22Rv1 (cell line): ENCODE measurements at regions not wholly inside any gene's neighbourhood (a gene's known extent, or its start where the extent isn't known, plus 50 kb on each side); places are given as distances from the start of the nearest gene placed in this dataset.

Experiments
- H3K27ac ChIP-seq: fragments of 450-650 bp; 2 replicates; pipeline ENCODE4 v1.5.1; 2017
- CTCF ChIP-seq: fragments of 450-650 bp; IDR thresholded peaks from 2 replicates; pipeline ENCODE4 v1.5.1; 2017; ENCODE audit warnings: mild to moderate bottlenecking
- ZFX ChIP-seq: fragments of 450-650 bp; IDR thresholded peaks from 2 replicates; pipeline ENCODE4 v1.6.1; 2017; ENCODE audit warnings: antibody characterized with exemption, borderline replicate concordance

GRCh38 chr6:168877821-168878282 lies 375.8 kb downstream of the THBS2 start:
- no peak for TF ChIP-seq ZFX
- TF ChIP-seq CTCF: no peak
- no peak overlapping the region for H3K27ac ChIP-seq

GRCh38 chr6:168876956-168877355 lies 376.7 kb downstream of the THBS2 start:
- TF ChIP-seq CTCF: no peak
- no peak for TF ChIP-seq ZFX
- no peak overlapping the region for H3K27ac ChIP-seq

GRCh38 chr6:168875811-168876576 lies 377.7 kb downstream of the THBS2 start:
- TF ChIP-seq ZFX (no peak), CTCF (no peak)
- H3K27ac ChIP-seq: no peak overlapping the region

GRCh38 chr6:168874637-168875036 lies 379.0 kb downstream of the THBS2 start:
- TF ChIP-seq CTCF (no peak), ZFX (no peak)

GRCh38 chr6:168873278-168874190 lies 380.1 kb downstream of the THBS2 start:
- no peak overlapping the region for H3K27ac ChIP-seq
- no peak for TF ChIP-seq CTCF
- no peak for TF ChIP-seq ZFX

More at GRCh38 chr6:168874637-168875036, 379.0 kb downstream of the THBS2 start:
- no peak overlapping the region for H3K27ac ChIP-seq

GRCh38 chr6:168871642-168872315 lies 381.9 kb downstream of the THBS2 start:
- no peak for TF ChIP-seq ZFX
- no peak for TF ChIP-seq CTCF

More at GRCh38 chr6:168871642-168872315, 381.9 kb downstream of the THBS2 start:
- H3K27ac ChIP-seq: no peak overlapping the region
